ENCODE measurements at regions not wholly inside any gene's neighbourhood (a gene's known extent, or its start where the extent isn't known, plus 50 kb on each side); places are given as distances from the start of the nearest gene placed in this dataset.

DNA sequence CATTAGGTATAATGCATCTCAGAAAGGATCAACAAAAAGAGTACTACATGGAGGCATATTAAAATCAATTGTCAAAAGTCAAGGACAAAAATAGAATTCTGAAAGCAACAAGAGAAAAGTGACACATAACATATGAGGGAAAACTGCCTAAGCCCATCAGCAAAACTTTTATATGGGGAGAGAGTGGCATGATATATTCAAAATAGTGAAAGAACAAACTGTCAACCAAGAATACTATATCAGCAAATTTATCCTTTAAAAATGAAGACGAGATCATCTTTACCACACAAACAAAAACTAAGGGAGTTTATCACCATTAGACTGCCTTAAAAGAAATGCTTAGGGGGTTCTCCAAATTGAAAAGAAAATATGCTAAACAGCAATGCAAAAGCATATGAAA lies 86.4 kb upstream of the CHRDL1 start:
- TF ChIP-seq, protein P1, sequence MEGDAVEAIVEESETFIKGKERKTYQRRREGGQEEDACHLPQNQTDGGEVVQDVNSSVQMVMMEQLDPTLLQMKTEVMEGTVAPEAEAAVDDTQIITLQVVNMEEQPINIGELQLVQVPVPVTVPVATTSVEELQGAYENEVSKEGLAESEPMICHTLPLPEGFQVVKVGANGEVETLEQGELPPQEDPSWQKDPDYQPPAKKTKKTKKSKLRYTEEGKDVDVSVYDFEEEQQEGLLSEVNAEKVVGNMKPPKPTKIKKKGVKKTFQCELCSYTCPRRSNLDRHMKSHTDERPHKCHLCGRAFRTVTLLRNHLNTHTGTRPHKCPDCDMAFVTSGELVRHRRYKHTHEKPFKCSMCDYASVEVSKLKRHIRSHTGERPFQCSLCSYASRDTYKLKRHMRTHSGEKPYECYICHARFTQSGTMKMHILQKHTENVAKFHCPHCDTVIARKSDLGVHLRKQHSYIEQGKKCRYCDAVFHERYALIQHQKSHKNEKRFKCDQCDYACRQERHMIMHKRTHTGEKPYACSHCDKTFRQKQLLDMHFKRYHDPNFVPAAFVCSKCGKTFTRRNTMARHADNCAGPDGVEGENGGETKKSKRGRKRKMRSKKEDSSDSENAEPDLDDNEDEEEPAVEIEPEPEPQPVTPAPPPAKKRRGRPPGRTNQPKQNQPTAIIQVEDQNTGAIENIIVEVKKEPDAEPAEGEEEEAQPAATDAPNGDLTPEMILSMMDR (IDR thresholded peaks at IDR 0.05; ENCODE audit: low read depth, low read length, missing input control), result no peak
- TF ChIP-seq TAF1 (conservative IDR thresholded peaks at IDR 0.05), result no peak
